Left colon (tissue), 2 donors: ENCODE measurements at regions not wholly inside any gene's neighbourhood (a gene's known extent, or its start where the extent isn't known, plus 50 kb on each side); places are given as distances from the start of the nearest gene placed in this dataset.

Experiments
- ATAC-seq: fragments of 200-7000 bp; cut with Tn5 transposase; one replicate; pipeline ENCODE4 v1.9.1; 2020; ENCODE audit warnings: mild to moderate bottlenecking, moderate library complexity
- DNase-seq, 2 donors: peaks; one replicate each; pipeline ENCODE4 v3.0.0-alpha.2; 2020
- intact Hi-C, 2 donors: fragments of 100-400 bp; cut with DNase I in 1 of 2; cut with micrococcal nuclease in 1 of 2; formaldehyde crosslinking; loops; one replicate each; pipeline versions ENCODE4 v1.11.2 to v1.14.0; 2022; cut with DNase I, micrococcal nuclease
- donor health status: DM: no; HTN: no; CAD: no.
- donor health status: DM: yes; HTN: yes; CAD: no.

DNA sequence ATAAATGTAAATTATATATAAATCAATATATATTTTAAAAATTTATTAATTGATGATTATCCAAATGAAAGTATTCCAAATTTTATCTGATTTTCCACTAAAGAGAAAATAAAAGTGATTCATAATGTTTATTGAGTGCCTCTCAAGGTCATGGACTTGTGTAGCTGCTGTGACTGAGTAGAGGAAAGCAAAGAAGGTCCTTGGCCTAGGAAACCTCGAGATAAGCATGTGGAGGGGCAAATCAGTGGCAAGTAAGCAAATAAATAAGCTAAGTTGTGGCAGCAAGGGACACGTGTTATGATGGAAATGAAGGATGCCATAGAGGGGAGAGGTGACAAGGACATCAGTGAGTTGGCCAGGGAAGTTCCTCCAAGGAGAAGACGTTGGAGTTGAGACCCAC is 866.1 kb upstream of the ID2 start:
- DNase-seq = no peak
- ATAC-seq = no peak
- intact Hi-C loops = no loop called here

DNA sequence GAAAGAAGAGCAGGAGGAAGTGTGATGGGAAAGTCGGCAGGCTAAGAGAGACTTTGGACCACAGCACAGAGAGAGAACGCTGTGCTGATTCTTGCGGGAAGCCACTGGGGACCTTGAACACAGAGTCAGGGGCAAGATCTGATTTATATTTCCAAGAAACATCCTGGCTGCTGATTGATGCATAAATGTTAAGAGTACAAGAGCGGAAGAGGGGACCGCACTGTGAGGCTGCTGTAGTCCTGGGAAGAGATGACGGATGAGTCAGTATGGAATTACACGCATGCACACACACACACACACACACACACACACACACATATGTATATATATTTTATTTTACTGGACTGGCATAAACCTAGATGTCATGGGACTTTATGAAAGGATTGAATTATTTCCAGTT is 865.6 kb upstream of the ID2 start:
- DNase-seq = no peak
- intact Hi-C loops = no loop called here
- no peak for ATAC-seq

DNA sequence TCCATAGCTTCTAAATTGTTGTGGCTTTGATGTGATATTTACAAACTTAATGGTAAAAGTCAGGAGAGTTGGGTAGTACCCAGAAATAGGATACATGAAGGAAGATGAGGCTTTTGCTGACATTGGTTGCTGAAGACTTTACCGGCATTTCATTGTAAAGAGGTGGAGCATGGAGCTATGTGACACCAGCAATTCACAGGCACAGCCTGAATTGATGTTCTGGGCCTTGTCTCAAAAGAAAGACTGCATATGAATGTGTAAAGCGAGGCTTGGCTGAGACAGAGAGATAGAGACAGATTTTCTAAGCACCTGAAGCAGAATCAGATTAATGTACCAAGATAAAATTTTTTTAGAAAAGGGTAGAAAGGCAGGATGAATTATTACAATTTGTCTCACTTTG is 864.9 kb upstream of the ID2 start:
- DNase-seq = no peak
- intact Hi-C loops = no loop called here
- ATAC-seq = no peak

DNA sequence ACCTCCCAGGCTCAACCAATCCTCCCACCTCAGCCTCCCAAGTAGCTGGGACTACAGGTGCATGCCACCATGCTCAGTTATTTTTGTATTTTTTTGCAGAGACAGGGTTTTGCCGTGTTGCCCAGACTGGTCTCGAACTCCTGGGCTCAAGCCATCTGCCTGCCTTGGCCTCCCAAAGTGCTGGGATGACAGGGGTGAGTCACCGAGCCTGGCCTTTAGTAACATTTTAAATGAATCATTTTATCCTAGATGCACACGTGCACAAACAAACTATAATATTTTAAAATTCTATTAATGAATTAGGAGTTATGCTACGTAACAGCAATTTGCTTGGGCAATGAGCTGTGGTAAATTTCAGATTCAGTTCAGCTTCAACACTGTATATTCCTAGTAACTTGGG is 862.5 kb upstream of the ID2 start:
- intact Hi-C loops = no loop called here
- ATAC-seq = no peak
- DNase-seq = no peak

DNA sequence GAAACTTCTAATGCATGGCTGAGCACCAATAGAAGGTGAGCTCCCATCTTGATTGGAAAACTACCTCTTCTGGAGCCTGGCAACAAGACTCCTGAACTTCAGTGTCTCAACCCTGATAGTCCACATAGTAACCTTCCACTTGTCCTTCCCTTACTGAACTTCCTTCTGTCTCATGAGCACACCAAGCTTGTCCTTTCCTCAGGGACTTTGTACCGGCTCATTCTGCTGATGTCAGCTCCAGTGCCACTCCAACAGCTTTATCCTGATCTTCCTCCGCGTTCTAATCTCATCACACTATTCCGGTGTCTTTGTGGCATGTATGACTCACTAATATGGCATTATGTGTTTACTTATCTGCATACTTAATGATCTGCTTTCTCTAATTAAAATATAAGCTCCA is 862.0 kb upstream of the ID2 start:
- ATAC-seq (no peak), DNase-seq (no peak)
- intact Hi-C loops = no loop called here

DNA sequence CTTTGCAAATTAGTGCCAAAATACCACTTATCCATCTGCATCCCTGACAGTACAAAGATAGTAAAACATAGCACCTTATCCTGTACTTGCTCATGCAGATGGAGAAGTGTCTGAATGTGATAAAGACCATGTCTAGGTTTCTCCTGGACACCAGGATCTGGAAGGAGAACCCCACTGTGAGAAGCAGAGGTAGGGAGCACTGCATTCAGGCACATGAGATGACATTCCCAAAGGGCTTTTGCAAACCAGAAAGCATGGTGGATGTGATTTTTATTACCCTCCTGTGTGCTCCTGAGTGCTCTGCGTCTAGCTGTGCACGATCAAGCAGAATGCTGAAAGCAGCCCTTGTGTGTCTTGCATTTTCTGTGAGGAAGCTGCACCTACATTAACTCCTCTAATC is 857.6 kb upstream of the ID2 start:
- intact Hi-C loops = no loop called here
- ATAC-seq (no peak), DNase-seq (no peak)

DNA sequence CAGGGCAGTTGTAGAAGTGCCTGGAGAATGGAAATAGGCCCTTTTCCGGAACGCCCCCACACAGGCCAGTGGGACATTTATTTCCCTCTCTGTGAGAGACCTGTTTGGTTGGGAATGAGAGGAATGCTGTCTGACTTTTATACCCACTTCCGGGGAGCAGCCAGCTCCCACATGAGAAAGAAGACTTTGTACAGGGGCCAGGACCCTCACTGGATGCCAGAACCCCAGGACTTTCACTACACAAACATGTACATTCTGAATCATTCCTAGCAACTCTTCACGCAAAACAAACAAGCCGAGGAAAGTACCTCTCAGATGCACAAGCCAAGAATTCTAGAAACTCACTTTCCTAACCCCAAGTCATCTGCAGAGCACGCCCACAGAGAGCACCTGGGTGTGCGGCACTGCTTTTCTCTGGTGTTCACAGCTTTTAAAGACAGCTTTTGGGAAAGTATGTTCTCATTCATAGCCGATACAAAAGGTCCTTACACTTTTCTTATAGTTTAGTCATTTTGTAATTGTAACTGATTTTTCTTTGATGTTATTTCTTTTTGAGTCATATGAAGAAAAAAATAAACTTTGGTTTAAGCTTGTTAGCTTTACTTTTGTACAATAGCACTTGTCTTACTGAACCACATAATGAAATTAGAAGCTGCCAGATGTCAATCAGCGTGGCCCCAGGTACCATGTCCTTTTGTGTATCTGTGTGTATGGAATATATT is 856.1 kb upstream of the ID2 start:
- DNase-seq (no peak), ATAC-seq (no peak)
- intact Hi-C loops = no loop called here

DNA sequence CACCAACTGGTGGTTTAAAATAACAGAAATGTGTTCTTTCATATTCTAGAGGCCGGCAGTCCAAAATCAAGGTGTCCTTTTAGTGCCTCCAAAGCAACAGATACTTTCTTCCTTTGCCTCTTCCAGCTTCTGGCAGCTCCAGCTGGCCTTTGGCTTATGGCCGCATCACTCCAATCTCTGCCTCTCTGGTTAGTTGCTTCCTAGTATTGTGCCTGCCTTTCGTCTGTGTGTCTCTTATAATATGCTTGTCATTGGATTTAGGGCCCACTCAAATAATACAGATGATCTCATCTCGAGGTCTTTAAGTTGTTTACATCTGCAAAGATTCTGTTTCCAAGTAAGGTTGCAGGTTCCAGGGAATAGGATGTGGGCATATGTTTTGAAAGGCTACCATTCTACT is 855.2 kb upstream of the ID2 start:
- ATAC-seq (no peak), DNase-seq (no peak)
- intact Hi-C loops = no loop called here

DNA sequence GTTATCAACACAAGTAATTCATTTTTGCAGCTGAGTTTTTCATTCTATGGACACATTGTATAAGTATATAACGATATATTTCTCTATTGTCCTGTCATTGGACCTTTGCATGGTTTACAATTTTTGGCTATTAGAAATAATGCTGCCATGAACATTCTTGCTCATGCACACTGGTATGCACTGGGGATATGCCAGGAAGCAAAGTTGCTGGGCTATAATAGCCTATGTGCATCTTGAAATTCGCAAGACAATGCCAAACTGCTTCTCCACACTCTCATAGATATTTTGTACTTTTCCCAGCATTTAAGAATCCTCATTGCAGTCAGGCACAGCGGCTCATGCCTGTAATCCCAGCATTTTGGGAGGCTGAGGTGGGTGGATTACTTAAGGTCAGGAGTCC is 852.6 kb upstream of the ID2 start:
- ATAC-seq = no peak
- intact Hi-C loops = no loop called here
- DNase-seq = no peak

DNA sequence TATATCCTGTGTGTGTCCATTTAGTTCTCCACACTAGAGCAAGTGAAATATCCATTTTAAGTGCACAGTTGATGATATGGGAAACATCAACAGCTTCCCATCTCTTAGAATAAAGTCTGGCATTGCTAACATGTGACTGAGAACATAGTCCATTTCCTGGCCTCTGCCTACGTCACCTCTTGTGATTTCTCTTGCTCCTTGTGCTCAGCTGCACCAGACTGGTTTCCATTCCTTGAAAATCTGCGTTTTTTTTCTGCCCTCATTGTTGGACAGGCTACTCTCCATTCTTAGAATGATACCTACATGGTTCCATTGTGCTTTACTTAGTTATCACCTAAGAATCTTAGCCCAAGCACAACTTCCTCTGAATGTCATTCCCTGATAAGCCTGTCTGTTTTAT is 851.2 kb upstream of the ID2 start:
- intact Hi-C loops = no loop called here
- ATAC-seq (no peak), DNase-seq (no peak)

DNA sequence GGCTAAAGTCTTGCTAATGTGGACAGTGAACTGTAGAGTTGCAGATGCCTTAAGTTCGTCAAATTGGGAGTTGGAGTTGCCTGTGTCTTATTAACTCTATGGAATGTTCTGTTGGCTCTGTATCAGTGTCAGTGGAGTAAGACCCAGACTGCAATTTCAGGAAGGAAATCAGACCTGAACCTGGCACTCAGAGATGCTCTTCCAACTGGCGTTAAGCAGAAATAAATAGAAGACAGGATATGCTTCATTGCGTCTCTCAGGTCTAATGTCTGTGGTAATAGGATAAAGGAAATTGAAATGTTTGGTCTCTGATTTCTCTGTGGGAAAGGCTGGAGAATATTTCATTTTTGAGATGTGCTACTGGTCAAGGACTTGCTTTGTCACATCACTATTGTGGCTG is 846.7 kb upstream of the ID2 start:
- DNase-seq = no peak
- ATAC-seq = no peak
- intact Hi-C loops = no loop called here

DNA sequence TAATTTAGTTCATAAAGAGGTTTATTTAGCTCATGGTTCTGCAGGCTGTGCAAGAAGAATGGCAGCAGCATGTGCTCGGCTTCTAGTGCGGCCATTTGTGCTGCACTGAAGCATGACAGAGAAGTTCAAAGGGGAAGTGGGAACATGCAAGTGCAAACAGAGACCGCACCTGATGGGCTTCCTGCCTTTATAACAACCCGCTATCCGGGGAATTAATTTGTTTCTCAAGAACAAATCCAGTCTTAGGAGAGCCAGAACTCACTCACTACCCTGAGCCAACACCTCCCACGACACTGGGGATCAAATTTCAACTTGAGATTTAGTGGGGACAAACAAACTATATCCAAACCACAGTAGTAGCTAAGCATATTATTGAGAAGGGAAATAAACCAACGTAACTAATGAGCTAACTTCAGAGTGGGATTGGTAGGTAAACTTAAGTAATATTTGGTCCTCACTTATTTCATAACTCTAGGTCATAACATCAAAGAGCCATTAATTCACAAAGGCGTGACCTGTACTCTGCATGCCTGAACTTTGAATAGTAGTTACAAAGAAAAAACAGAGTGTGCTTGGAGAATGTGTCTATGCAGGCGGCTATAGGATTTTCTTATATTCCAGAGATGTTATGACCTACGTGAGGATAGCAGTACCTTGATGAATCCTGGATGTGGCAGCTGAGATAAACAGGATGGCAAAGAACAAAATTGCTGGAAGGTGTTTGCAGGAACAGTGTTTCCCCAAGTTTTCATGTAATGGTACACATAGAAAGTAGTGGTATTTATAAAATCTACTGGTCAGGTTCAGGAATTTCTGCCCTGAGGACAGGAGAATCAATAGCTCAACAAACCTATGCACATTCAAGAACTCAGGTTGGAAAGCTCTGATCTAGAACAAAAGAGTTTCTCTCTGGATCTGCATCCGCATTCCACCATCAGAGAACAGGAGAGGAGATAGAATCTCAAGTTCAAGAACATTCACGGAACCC is 845.9 kb upstream of the ID2 start:
- intact Hi-C loops = no loop called here
- DNase-seq (no peak), ATAC-seq (no peak)

DNA sequence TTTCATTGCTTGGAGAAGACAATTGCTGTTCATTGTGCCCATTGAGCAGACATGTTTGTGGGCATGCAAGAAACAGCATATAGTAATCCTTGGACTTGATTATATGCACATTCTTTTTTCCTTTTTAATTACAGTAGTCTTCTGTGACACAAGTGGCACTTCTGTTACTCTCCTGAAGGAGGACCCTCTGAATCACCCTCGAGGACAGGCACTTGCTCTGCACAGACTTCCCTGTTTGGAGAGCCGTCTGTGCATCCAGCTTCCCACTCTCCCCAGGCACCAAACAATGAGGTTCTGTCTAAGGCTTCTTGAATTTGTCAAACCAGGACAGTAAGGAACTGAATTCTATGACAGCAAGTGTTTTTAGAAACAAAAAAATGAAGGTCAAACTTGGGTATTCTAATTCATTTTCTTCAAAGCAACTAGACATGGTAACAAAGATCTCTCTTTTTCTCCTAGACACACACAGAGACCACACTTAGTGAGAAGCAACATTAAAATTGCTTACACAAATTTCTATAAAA is 844.6 kb upstream of the ID2 start:
- ATAC-seq (no peak), DNase-seq (no peak)
- intact Hi-C loops = no loop called here

DNA sequence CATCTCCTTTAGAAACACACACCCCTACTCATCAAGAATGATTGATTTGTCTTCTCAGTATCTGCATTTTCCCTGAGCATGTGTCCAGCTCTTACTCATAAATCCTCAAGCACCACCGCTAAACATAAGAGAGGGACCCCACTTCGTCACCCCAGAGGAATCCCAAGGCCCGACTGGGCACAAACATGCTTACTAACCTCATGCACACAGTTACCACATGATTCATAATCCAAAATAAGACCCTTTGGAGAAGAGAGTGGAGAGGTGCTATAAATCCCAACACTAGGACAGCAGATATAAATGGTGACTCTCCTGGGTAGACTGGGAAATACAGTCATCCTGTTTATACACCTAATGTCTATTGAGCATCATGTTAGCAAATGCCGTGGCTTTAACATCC is 843.2 kb upstream of the ID2 start:
- DNase-seq (no peak), ATAC-seq (no peak)
- intact Hi-C loops = no loop called here

DNA sequence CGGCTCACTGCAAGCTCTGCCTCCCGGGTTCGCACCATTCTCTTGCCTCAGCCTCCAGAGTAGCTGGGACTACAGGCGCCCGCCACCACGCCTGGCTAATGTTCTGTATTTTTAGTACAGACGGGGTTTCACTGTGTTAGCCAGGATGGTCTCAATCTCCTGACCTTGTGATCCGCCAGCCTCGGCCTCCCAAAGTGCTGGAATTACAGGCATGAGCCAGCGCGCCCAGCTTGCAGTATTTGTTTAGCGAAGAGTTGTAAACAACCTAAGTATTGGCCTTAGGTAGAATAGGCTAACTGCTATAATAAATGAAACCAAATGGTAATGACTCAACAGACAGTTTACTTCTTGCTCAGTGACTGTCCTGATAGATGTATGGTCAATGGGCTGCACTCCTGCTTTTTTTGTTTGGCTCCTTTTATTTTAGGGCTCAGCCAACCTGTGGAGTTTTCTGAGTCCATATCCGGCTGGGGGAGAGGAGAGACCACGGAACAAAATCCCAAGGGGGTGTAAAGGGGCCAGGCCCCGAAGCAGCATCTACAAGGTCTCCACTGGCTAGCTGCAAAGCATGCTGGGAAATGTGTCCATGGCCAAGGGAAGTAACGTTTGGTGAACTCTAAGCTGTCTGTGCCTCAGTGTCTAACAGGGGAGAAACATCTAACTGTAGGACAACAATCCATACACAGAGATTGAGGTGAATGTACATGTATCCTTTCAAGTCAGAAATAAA is 841.0 kb upstream of the ID2 start:
- DNase-seq = no peak
- ATAC-seq = no peak
- intact Hi-C loops = no loop called here

DNA sequence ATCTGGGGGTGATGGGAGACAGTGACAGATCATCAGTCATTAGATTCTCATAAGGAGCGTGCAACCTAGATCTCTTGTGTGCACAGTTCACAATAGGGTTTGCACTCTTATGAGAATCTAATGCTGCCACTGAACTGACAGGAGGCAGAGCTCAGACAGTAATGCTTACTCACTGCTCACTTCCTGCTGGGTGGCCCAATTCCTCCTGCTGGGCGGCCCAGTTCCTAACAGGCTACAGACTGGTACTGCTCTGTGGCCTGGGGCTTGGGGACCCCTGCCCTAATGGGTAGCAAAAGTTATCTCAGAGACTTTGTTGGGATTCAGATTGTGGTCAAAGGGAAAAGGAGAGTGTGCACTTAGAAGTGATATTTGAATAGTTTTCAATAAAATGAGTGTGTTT is 840.1 kb upstream of the ID2 start:
- intact Hi-C loops = no loop called here

DNA sequence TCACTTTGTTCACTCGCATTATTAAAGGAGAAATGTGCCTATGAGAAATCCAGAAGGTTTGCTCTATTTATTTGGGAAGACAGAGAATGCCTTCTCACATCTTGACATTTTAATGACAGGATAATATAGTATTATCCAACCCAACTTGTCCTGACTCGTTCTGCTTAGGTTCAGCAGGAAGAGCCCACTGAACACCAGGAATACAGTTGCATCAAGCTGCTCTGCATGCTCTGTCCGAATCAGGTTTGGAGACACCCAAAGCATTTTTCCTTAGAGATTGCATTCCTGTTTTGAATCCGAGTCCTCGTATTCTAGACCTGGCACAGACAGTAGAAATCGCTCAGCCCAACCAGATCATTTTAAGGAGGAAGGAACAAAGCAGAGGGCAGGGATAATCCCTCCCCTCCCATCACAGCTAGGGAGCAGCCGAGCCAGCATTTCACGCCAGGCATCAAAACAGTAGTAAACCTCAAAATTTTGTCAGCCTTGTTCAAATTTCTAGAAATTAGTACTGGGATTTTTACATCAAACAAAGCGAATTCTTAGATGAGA is 837.4 kb upstream of the ID2 start:
- intact Hi-C loops = no loop called here
- ATAC-seq = no peak
- DNase-seq = no peak

More for the DNA sequence above, 840.1 kb upstream of the ID2 start:
- ATAC-seq (no peak), DNase-seq (no peak)

DNA sequence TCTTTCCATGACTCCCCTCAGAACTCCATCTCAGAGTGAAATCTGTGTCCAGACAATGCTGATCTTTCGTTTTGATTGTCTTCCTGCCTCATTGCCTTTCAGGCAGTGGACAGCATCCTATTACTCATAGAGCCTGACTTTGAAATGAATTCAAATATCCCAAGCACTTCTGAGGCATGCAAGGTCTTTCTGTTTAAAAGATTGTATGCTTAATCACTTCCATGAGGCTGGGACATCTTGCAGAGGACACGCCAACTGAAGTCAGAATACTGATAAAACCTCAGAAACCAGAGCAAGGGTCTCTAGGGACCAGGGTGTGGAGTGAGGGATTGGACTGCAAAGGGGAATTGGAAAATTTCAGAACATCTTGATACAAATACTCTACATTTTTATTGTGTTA is 836.5 kb upstream of the ID2 start:
- intact Hi-C loops = no loop called here
- no peak for ATAC-seq
- DNase-seq = no peak

DNA sequence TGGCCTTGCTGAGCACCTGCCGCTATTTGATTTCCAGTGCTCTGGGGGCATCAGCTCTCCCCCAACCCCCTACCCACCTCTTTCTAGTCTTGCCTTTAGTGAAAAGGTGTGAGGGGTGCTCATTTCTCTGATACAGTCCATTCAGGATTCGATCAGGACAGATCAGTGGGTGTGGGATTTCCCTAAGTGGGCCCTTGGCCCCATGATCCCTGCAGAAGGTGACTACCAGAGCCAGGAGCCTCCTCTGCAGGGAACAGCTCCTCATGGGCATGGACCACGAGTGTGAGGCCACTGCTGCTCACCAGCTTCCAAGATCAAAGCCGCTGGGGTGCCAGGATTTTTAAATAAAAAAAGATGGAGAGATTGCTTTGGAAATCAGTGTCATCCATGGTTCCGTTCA is 835.2 kb upstream of the ID2 start:
- DNase-seq = no peak
- ATAC-seq = no peak
- intact Hi-C loops = no loop called here
